GM18909 (cell line): ENCODE measurements at regions not wholly inside any gene's neighbourhood (a gene's known extent, or its start where the extent isn't known, plus 50 kb on each side); places are given as distances from the start of the nearest gene placed in this dataset.
A peak's percentile ranks its signal among the peaks of the same experiment; 100 is the strongest.
"Not testable (repeated sequence)": the region's sequence is repeated elsewhere in the genome, so short reads cannot be mapped to it uniquely, and the experiment has no call there.

Experiments
- ATAC-seq: cut with Tn5 transposase; IDR thresholded peaks from one replicate; pipeline ENCODE4 v1.9.1; 2021; ENCODE audit warnings: mild to moderate bottlenecking; ENCODE audit not compliant: unreplicated experiment, poor library complexity

DNA sequence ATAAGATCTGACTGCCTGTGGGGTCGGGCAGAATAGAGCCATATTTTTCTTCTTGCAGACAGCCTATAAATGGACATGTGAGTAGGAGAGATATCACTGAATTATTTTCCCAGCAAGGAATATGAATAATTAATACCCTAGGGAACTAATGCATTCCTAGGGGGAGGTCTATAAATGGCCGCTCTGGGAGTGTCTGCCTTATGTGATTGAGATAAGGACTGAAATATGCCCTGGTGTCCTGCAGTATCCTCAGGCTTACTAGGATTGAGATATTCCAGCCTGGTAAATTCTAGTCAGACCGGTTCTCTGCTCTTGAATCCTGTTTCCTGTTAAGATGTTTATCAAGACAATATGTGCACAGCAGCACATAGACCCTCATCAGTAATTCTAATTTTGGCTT lies 1399.4 kb downstream of the GATA3 start:
- ATAC-seq, result not testable (repeated sequence)

DNA sequence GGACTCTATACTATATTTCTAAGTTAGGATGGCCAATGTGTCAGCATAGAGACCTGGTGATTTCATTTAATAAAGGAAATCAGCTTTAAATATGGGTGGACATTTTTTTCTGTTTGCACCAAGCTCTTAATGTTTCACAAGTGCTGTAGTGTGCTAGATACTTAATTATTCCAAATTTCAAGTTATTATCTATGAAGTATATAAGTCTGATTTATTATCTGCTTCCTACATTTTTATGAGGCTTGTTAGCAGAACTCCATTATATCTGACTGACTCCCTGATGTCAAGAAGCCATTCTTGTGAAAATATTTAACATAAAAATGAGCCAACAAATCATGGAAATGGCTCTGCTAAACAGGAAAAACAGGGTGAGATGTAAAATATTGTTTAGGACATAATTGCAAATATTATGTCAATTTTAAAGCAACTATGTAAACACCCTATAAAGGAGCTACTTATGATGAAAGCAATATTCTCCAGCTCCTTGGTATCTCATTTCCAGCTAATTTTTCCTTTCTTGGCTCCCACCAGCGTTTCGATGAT lies 1415.2 kb downstream of the GATA3 start:
- ATAC-seq, result no peak

DNA sequence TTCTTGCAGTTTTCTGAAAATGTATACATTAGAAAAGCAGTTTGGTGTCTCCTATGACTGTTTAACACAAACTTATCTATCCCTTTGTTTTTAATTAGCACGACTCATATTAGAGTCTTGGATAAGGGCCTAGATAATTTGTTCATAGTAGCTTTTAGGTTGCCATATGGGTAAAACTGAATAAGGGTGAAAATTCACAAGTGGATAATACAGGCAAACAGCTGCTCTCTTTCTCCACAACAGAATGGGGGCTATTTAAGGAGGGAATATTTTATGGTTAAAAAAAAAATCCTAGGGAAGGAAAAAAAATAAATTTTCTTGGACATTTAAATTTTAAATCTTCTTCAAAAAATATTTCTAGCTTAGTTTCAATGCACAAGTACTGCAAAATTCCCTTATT lies 1416.1 kb downstream of the GATA3 start:
- no peak for ATAC-seq

DNA sequence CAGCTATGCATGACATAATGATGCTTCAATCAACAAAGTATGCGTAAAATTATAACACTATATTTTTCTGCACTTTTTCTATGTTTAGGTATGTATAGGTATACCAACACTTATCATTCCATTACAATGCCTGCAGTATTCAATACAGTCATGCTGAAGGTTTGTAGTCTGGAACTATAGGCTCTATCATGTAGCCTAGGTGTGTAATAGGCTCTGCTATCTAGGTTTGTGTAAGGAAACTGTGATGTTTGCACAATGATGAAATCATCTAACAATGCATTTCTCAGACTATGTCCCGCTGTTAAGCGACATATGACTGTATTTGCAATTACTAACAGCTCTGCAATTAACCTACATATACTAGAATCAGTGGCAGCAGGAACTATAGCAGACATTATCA lies 1447.5 kb downstream of the GATA3 start:
- ATAC-seq, result no peak

DNA sequence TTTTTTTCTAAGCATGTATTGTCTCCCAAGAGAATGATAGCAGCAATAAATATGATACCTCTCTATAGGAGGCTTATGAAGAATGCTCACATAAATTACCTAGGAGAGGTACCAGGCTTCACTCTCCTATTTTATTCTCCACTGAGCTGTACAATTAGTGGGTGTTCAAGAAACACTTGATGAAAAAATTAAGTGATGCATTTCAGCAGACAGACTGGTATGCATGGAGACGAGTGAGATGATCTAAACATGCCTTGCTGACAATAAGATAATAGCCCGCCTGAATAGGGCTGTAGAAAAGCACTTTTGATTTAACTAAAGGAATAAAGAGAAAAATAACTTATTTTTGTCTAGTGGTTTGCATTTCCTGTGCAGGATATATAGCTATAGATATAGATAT lies 1449.7 kb downstream of the GATA3 start:
- no peak for ATAC-seq

GRCh38 chr10:9505546-9505945 lies 1451.1 kb downstream of the GATA3 start:
- ATAC-seq, result no peak

GRCh38 chr10:9508606-9509005 lies 1454.1 kb downstream of the GATA3 start:
- ATAC-seq, result no peak

- ATAC-seq, result no peak
Observed at GRCh38 chr10:9510626-9511025, 1456.1 kb downstream of the GATA3 start.

DNA sequence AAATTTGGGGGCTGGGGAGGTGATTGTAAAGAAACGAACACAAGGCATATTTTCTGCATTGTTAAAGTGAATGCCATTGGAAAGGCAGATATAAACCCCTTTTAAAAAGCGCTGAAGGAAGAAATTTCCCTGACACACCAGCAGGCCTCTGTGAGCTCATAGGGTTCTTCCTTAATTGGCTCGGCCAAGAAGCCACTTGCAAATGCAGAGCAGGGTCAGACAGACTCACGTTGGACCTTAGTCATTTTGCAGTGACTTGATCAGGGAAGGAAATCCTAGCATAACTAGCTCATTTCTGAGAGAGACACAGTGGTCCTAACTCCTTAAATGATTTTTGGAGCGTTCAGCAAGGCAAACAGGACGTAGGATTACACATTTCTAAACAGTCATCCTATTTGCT lies 1461.4 kb downstream of the GATA3 start:
- ATAC-seq, result no peak

GRCh38 chr10:9535744-9536143 lies 1481.3 kb downstream of the GATA3 start:
- ATAC-seq, result peak; percentile 84

- ATAC-seq, result no peak
Observed at GRCh38 chr10:9545073-9545472, 1472.6 kb upstream of the CELF2 start.

- no peak for ATAC-seq
Observed at GRCh38 chr10:9547936-9548904, 1469.5 kb upstream of the CELF2 start.

GRCh38 chr10:9550810-9551209 lies 1466.9 kb upstream of the CELF2 start:
- no peak for ATAC-seq

- no peak for ATAC-seq
Observed at GRCh38 chr10:9554321-9554720, 1463.4 kb upstream of the CELF2 start.

- no peak for ATAC-seq
Observed at GRCh38 chr10:9560976-9561375, 1456.7 kb upstream of the CELF2 start.

DNA sequence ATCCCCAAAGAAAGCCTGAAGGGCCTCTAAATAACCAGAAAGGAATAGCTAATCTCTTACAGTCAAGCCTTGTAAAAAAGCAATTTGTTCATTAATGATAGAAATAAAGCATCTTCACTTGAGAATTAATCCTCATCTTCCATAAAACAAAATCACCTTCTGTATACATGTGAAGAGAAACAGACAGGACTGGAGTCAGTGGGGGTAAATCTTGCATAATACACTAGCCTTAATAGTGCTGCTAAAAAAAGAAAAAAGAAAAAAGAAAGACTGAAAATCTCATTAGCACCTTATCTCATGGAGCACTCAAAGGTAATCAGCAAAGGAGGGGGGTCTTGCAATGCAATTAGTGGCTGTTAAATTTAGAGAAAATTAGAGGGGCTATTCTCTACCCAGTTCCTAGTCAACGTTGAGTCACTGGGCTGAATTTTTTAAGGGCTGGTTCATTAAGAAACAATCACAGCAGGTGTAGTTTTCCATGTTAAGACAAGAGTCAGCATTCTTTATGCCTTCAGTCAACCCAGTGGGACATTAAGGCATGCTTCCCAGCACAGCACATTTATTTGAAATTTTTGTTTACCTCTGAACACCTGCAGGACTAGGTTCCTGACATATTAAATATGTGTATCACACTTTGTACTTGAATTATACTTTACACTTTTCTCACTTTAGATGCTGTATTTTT lies 1455.7 kb upstream of the CELF2 start:
- ATAC-seq, result no peak

DNA sequence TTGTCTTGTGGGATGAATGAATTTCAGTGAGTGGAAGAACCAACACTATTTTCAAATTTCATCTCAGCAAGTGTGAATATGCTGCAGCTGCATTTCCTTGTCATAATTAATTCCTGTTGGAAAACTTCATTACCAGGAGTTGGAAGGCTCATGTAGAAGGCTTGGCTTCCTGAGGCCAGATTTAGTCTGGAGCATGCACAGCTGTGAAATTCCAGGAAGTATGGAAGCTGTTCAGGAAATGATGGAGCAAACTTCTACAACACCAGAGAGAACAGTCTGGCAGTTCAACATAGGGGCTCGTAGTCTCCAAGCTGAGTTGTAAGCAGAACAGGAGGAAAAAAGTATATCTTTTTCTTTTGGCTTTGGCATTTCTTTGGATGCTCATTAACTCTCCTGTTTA lies 1439.9 kb upstream of the CELF2 start:
- no peak for ATAC-seq

GRCh38 chr10:9579110-9579705 lies 1438.5 kb upstream of the CELF2 start:
- no peak for ATAC-seq

GRCh38 chr10:9582803-9583202 lies 1434.9 kb upstream of the CELF2 start:
- not testable (repeated sequence) for ATAC-seq

DNA sequence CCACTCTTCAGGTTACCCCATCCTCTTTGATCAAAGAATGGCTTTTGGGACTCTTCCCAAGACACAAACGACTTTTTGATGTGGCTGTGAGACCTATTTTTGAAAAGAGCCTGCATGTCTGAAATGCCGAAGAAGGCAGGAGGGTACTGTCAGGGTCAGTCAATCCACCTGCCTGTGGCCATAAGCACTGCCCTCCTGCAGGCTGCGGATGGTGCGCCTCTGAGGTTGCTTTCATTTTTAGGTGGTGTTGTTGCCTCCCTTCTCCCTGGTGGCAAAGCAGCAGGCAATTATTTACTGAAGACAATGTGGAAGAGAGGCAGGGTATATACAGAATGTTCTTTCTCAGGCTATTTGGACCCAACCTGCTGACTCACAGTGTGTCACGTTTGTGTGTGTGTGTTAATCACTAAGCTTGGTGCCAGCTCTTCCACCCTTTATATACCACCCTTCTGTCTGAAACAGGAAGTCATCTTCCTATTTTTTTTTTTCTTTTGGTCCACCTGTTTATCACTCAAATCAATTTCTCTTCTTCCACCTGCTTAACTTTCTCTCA lies 1421.2 kb upstream of the CELF2 start:
- no peak for ATAC-seq

GRCh38 chr10:9602998-9603397 lies 1414.7 kb upstream of the CELF2 start:
- ATAC-seq, result no peak
